ENCODE measurements at regions not wholly inside any gene's neighbourhood (a gene's known extent, or its start where the extent isn't known, plus 50 kb on each side); places are given as distances from the start of the nearest gene placed in this dataset.

DNA sequence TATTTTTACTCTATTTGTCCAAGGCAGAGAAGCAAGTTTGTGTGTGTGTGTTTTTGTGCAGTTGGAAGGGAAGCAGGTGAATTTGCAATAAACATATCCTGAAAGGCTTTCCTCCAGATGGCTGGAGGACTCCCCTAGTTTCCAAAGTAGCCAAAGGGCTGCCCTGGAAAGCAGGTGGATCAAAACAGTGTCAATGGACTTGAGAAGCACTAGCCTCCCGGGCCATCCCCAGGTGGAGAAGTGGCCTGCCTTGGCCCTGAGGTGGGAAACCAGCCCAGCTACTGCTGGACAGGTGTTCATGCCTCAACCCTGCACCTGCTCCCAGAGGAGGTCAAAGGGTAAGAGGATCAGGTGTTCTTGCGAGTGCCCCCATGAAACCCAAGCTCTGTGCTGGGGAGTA, 1046.9 kb downstream of the VRK1 start:
- TF ChIP-seq, protein P1, sequence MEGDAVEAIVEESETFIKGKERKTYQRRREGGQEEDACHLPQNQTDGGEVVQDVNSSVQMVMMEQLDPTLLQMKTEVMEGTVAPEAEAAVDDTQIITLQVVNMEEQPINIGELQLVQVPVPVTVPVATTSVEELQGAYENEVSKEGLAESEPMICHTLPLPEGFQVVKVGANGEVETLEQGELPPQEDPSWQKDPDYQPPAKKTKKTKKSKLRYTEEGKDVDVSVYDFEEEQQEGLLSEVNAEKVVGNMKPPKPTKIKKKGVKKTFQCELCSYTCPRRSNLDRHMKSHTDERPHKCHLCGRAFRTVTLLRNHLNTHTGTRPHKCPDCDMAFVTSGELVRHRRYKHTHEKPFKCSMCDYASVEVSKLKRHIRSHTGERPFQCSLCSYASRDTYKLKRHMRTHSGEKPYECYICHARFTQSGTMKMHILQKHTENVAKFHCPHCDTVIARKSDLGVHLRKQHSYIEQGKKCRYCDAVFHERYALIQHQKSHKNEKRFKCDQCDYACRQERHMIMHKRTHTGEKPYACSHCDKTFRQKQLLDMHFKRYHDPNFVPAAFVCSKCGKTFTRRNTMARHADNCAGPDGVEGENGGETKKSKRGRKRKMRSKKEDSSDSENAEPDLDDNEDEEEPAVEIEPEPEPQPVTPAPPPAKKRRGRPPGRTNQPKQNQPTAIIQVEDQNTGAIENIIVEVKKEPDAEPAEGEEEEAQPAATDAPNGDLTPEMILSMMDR (IDR thresholded peaks at IDR 0.05), result no peak
- no peak for TF ChIP-seq POLR2AphosphoS5 (IDR thresholded peaks at IDR 0.05)
